ENCODE measurements at regions not wholly inside any gene's neighbourhood (a gene's known extent, or its start where the extent isn't known, plus 50 kb on each side); places are given as distances from the start of the nearest gene placed in this dataset.

DNA sequence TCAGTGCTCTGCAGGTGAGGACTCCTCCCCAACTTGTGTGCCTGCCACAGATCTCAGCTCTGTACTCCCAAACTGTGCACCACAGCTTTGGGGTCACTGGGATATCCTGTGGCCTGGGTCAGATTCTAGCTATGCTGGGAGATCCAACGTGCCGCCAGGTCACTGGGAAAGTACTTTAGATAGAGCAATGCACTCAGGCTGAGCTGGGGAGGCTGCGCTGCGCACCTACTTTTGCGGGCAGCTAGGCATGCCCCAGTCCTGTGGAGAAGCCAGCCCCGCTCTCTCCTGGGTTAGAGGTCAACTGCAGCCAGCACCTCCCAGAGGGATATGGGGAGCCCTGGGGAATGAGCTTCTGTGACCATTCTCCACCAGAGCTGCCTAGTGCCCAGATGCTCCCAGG is 552.1 kb upstream of the CDH9 start:
- H2AFZ ChIP-seq (ENCODE audit: low read length): no peak overlapping the region
- H3K79me2 ChIP-seq (ENCODE audit: insufficient read depth, low read length): no peaks in the 10 kb centered on the region
- H4K91ac ChIP-seq (ENCODE audit: insufficient read length, low read depth, low read length): no peak overlapping the region
- H2BK120ac ChIP-seq (ENCODE audit: low read depth, low read length, poor library complexity, severe bottlenecking): no peak overlapping the region
- no peak overlapping the region for H3K9ac ChIP-seq (ENCODE audit: extremely low read depth, insufficient read length, low read length)
- no peak overlapping the region for H3K18ac ChIP-seq (ENCODE audit: insufficient read length, low read depth, low read length)
- Mint-ChIP-seq H3K9me3 (no peaks in the 10 kb centered on the region), H3K27ac (no peak overlapping the region; a peak in 1 of 7 replicates), H3K4me3 (no peak overlapping the region), H3K4me1 (peaks cover 3 to 6% of the 10 kb centered on the region in 2 experiments; a peak in 2 of 4 replicates), H3K36me3 (ENCODE audit: insufficient read depth in 1 of 3, low read depth in 3 of 3) (no peaks in the 10 kb centered on the region), H3K27me3 (ENCODE audit: low read depth) (no peaks in the 10 kb centered on the region)
- H3K4me1 ChIP-seq (ENCODE audit: insufficient read depth, low read length): no peaks in the 10 kb centered on the region
- no peak overlapping the region for H3K27ac ChIP-seq (ENCODE audit: insufficient read length, low read depth, low read length)
- no peak overlapping the region for H2BK5ac ChIP-seq (ENCODE audit: insufficient read length, low read length)
- no peak overlapping the region for H3K23ac ChIP-seq (ENCODE audit: insufficient read length, low read depth, low read length)
- H4K8ac ChIP-seq (replicated peaks; ENCODE audit: insufficient read length, low read depth, low read length): no peak overlapping the region
- no peak overlapping the region for H2BK12ac ChIP-seq (ENCODE audit: insufficient read length, low read depth, low read length)
- H3K27me3 ChIP-seq (ENCODE audit: insufficient read depth, low read length): no peaks in the 10 kb centered on the region
- no peaks in the 10 kb centered on the region for H3K79me1 ChIP-seq (ENCODE audit: insufficient read depth, low read depth, low read length, poor library complexity, severe bottlenecking)
- no peak overlapping the region; the same call in 1 of the 2 replicates for H3K14ac ChIP-seq (ENCODE audit: insufficient read depth, low read length)
- WGBS (ENCODE audit: extremely low coverage, insufficient read length, low lambda C conversion rate): no CpG with 5 or more reads among the region's 6 CpGs
- no peak overlapping the region for H2BK20ac ChIP-seq (ENCODE audit: low read depth, low read length, poor library complexity, severe bottlenecking)
- no peaks in the 10 kb centered on the region for H4K20me1 ChIP-seq (ENCODE audit: control insufficient read depth, insufficient read depth, insufficient read length)
- TF ChIP-seq CTCF (conservative IDR thresholded peaks at IDR 0.05): no peak
- no peak for DNase-seq
- H3K4ac ChIP-seq (ENCODE audit: low read depth, low read length): no peak overlapping the region
- no peaks in the 10 kb centered on the region for H3K23me2 ChIP-seq (ENCODE audit: insufficient read length, low read depth, low read length, poor library complexity, severe bottlenecking)
- no peak overlapping the region for H2AK5ac ChIP-seq (ENCODE audit: insufficient read length, low read length)
- H3K4me2 ChIP-seq (ENCODE audit: insufficient read depth, insufficient read length, low read length): no peak overlapping the region
- H3K9me3 ChIP-seq (ENCODE audit: control insufficient read depth, low read depth, low read length): no peaks in the 10 kb centered on the region
- H3K56ac ChIP-seq (ENCODE audit: insufficient read length, low read depth, low read length): no peak overlapping the region
- H3T11ph ChIP-seq (ENCODE audit: low read length): no peak overlapping the region
- H2BK15ac ChIP-seq (ENCODE audit: low read depth, low read length): no peak overlapping the region
- no peak overlapping the region for H4K5ac ChIP-seq (ENCODE audit: insufficient read length, low read depth, low read length)

Measured in H9 (cell line).